K562 (cell line): ENCODE measurements at regions not wholly inside any gene's neighbourhood (a gene's known extent, or its start where the extent isn't known, plus 50 kb on each side); places are given as distances from the start of the nearest gene placed in this dataset.

Experiments
- CBFA2T3 ChIP-seq: fragments of 450-650 bp; IDR thresholded peaks from 2 replicates; pipeline ENCODE4 v1.6.1; 2017
- DPF2 ChIP-seq: fragments of 450-650 bp; IDR thresholded peaks from 2 replicates; pipeline ENCODE4 v1.6.1; 2016
- HSF4 ChIP-seq: fragments of 250-450 bp; sonication (Bioruptor Pico); IDR thresholded peaks from 2 replicates; pipeline ENCODE4 v2.1.2; 2022; ENCODE audit warnings: mild to moderate bottlenecking, moderate library complexity, borderline replicate concordance
- IFI16 ChIP-seq: fragments of 250-450 bp; sonication (Bioruptor Pico); IDR thresholded peaks from 2 replicates; pipeline ENCODE4 v2.1.2; 2022; ENCODE audit warnings: mild to moderate bottlenecking, inconsistent platforms
- NR2C2 ChIP-seq, 2 experiments: fragments of 200-800 bp in 1 of 2; sonication (Bioruptor generic) in 1 of 2; sonication (generic) in 1 of 2; formaldehyde crosslinking in 1 of 2; IDR thresholded peaks; 2 replicates each; pipeline versions ENCODE4 v1.6.1 to v1.8.0; 2016 to 2022; ENCODE audit warnings: mild to moderate bottlenecking in 1 of 2, missing compliant biosample characterization in 1 of 2, missing genetic modification characterization in 1 of 2, missing genetic modification reagents in 1 of 2
- NR2F6 ChIP-seq: fragments of 450-650 bp; formaldehyde crosslinking; IDR thresholded peaks from 2 replicates; pipeline ENCODE4 v1.4.0; 2020; ENCODE audit warnings: mild to moderate bottlenecking
- OTX1 ChIP-seq: fragments of 450-650 bp; formaldehyde crosslinking; IDR thresholded peaks from 2 replicates; pipeline ENCODE4 v1.4.0; 2022; ENCODE audit warnings: mild to moderate bottlenecking
- SMAD3 ChIP-seq: fragments of 450-650 bp; formaldehyde crosslinking; conservative IDR thresholded peaks from 2 replicates; pipeline ENCODE4 v1.4.0; 2020; ENCODE audit warnings: mild to moderate bottlenecking
- TOE1 ChIP-seq, 2 experiments: fragments of 450-650 bp in 1 of 2; sonication (generic) in 1 of 2; formaldehyde crosslinking in 1 of 2; IDR thresholded peaks; 2 replicates each; pipeline versions ENCODE4 v1.7.1 to v1.8.0; 2016 to 2022; ENCODE audit warnings: borderline replicate concordance in 2 of 2, mild to moderate bottlenecking in 2 of 2, antibody characterized with exemption in 1 of 2, inconsistent platforms in 1 of 2, low read depth in 1 of 2, missing genetic modification reagents in 1 of 2, moderate library complexity in 1 of 2
- TRIM24 ChIP-seq, 2 experiments: fragments of 450-650 bp; IDR thresholded peaks; 2 replicates each; pipeline ENCODE4 v1.6.1; 2016
- TF ChIP-seq, protein P1 (sequence below), 2 experiments: fragments of 450-650 bp in 1 of 2; sonication (generic) in 1 of 2; formaldehyde crosslinking in 1 of 2; IDR thresholded peaks in 1 of 2; conservative IDR thresholded peaks in 1 of 2; 2 replicates each; pipeline versions ENCODE4 v1.6.1 to v1.8.1; 2016 to 2023; ENCODE audit warnings: mild to moderate bottlenecking in 2 of 2, moderate library complexity in 2 of 2, inconsistent platforms in 1 of 2, missing genetic modification reagents in 1 of 2
- TF ChIP-seq, protein P2 (sequence below): fragments of 200-600 bp; sonication (generic); IDR thresholded peaks from one replicate; pipeline ENCODE4 v1.6.1; 2012; ENCODE audit warnings: mild to moderate bottlenecking, low read depth, low read length, inconsistent platforms
- TF ChIP-seq, protein P3 (sequence below): sonication (generic); formaldehyde crosslinking; IDR thresholded peaks from 2 replicates; pipeline ENCODE4 v1.9.0; 2022; ENCODE audit warnings: mild to moderate bottlenecking, missing genetic modification reagents

DNA sequence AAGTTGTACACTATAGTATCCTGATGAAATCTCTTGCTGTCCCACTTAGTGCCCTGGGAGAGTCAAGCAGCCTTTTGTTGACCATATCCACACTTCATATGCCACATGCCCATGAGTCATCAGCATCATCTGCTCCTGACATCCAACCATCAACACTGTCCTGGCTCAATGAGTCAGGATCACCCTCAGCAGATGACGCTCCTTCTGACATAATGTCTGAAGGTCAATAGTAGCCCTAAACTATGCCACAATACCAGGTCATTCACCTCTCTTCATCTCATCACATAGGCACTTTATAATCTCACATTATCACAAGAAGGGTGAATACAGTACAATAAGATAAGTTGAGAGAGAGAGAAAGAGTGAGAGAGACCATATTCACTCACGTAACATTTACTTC is 369.0 kb upstream of the FAR2 start (continued):
- TF ChIP-seq SMAD3 (no peak), IFI16 (CRISPR knock-in tag) (no peak), DPF2 (no peak), TOE1 (IDR thresholded peaks at IDR 0.05; ENCODE audit: borderline replicate concordance) (0 out of 2 replicates have a peak, but pooled peaks have one; percentile 32), TOE1 (CRISPR knock-in tag; IDR thresholded peaks at IDR 0.05; ENCODE audit: borderline replicate concordance, low read depth) (no peak), HSF4 (no peak), NR2C2 (CRISPR knock-in tag; IDR thresholded peaks at IDR 0.05) (no peak), NR2C2 (tag; IDR thresholded peaks at IDR 0.05) (peak; percentile 20; the same call in 1 of the 2 replicates), NR2F6 (CRISPR knock-in tag) (no peak), OTX1 (CRISPR knock-in tag) (no peak), CBFA2T3 (peak; percentile 30; the same call in 1 of the 2 replicates), TRIM24 (IDR thresholded peaks at IDR 0.05) (no peak; a peak in 1 of 4 replicates)
- TF ChIP-seq, protein P1, sequence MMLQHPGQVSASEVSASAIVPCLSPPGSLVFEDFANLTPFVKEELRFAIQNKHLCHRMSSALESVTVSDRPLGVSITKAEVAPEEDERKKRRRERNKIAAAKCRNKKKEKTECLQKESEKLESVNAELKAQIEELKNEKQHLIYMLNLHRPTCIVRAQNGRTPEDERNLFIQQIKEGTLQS (IDR thresholded peaks at IDR 0.05) = peak; percentile 90
- TF ChIP-seq, protein P1 (CRISPR knock-in tag; conservative IDR thresholded peaks at IDR 0.05) = no peak
- TF ChIP-seq, protein P2, sequence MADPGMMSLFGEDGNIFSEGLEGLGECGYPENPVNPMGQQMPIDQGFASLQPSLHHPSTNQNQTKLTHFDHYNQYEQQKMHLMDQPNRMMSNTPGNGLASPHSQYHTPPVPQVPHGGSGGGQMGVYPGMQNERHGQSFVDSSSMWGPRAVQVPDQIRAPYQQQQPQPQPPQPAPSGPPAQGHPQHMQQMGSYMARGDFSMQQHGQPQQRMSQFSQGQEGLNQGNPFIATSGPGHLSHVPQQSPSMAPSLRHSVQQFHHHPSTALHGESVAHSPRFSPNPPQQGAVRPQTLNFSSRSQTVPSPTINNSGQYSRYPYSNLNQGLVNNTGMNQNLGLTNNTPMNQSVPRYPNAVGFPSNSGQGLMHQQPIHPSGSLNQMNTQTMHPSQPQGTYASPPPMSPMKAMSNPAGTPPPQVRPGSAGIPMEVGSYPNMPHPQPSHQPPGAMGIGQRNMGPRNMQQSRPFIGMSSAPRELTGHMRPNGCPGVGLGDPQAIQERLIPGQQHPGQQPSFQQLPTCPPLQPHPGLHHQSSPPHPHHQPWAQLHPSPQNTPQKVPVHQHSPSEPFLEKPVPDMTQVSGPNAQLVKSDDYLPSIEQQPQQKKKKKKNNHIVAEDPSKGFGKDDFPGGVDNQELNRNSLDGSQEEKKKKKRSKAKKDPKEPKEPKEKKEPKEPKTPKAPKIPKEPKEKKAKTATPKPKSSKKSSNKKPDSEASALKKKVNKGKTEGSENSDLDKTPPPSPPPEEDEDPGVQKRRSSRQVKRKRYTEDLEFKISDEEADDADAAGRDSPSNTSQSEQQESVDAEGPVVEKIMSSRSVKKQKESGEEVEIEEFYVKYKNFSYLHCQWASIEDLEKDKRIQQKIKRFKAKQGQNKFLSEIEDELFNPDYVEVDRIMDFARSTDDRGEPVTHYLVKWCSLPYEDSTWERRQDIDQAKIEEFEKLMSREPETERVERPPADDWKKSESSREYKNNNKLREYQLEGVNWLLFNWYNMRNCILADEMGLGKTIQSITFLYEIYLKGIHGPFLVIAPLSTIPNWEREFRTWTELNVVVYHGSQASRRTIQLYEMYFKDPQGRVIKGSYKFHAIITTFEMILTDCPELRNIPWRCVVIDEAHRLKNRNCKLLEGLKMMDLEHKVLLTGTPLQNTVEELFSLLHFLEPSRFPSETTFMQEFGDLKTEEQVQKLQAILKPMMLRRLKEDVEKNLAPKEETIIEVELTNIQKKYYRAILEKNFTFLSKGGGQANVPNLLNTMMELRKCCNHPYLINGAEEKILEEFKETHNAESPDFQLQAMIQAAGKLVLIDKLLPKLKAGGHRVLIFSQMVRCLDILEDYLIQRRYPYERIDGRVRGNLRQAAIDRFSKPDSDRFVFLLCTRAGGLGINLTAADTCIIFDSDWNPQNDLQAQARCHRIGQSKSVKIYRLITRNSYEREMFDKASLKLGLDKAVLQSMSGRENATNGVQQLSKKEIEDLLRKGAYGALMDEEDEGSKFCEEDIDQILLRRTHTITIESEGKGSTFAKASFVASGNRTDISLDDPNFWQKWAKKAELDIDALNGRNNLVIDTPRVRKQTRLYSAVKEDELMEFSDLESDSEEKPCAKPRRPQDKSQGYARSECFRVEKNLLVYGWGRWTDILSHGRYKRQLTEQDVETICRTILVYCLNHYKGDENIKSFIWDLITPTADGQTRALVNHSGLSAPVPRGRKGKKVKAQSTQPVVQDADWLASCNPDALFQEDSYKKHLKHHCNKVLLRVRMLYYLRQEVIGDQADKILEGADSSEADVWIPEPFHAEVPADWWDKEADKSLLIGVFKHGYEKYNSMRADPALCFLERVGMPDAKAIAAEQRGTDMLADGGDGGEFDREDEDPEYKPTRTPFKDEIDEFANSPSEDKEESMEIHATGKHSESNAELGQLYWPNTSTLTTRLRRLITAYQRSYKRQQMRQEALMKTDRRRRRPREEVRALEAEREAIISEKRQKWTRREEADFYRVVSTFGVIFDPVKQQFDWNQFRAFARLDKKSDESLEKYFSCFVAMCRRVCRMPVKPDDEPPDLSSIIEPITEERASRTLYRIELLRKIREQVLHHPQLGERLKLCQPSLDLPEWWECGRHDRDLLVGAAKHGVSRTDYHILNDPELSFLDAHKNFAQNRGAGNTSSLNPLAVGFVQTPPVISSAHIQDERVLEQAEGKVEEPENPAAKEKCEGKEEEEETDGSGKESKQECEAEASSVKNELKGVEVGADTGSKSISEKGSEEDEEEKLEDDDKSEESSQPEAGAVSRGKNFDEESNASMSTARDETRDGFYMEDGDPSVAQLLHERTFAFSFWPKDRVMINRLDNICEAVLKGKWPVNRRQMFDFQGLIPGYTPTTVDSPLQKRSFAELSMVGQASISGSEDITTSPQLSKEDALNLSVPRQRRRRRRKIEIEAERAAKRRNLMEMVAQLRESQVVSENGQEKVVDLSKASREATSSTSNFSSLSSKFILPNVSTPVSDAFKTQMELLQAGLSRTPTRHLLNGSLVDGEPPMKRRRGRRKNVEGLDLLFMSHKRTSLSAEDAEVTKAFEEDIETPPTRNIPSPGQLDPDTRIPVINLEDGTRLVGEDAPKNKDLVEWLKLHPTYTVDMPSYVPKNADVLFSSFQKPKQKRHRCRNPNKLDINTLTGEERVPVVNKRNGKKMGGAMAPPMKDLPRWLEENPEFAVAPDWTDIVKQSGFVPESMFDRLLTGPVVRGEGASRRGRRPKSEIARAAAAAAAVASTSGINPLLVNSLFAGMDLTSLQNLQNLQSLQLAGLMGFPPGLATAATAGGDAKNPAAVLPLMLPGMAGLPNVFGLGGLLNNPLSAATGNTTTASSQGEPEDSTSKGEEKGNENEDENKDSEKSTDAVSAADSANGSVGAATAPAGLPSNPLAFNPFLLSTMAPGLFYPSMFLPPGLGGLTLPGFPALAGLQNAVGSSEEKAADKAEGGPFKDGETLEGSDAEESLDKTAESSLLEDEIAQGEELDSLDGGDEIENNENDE = no peak
- TF ChIP-seq, protein P3, sequence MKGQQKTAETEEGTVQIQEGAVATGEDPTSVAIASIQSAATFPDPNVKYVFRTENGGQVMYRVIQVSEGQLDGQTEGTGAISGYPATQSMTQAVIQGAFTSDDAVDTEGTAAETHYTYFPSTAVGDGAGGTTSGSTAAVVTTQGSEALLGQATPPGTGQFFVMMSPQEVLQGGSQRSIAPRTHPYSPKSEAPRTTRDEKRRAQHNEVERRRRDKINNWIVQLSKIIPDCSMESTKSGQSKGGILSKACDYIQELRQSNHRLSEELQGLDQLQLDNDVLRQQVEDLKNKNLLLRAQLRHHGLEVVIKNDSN = no peak
